ENCODE measurements at regions not wholly inside any gene's neighbourhood (a gene's known extent, or its start where the extent isn't known, plus 50 kb on each side); places are given as distances from the start of the nearest gene placed in this dataset.

GRCh38 chr1:209207126-209207700 is 376.3 kb upstream of the CAMK1G start:
- no peak for DNase-seq

- DNase-seq, result peak; percentile 94
These were observed 375.7 kb upstream of the CAMK1G start for GRCh38 chr1:209207701-209208286.

- DNase-seq, result no peak
These were observed 374.9 kb upstream of the CAMK1G start for GRCh38 chr1:209208648-209209047.

GRCh38 chr1:209213989-209214388 is 369.5 kb upstream of the CAMK1G start:
- DNase-seq, result no peak

- DNase-seq, result no peak
These were observed 367.7 kb upstream of the CAMK1G start for GRCh38 chr1:209215826-209216225.

GRCh38 chr1:209218113-209218512 is 365.4 kb upstream of the CAMK1G start:
- no peak for DNase-seq

GRCh38 chr1:209218981-209219380 is 364.5 kb upstream of the CAMK1G start:
- DNase-seq, result no peak

- DNase-seq, result no peak
These were observed 363.6 kb upstream of the CAMK1G start for GRCh38 chr1:209219791-209220524.

GRCh38 chr1:209222826-209223225 is 360.7 kb upstream of the CAMK1G start:
- no peak for DNase-seq

- DNase-seq, result no peak
These were observed 359.7 kb upstream of the CAMK1G start for GRCh38 chr1:209223791-209224190.

- DNase-seq, result no peak
These were observed 358.6 kb upstream of the CAMK1G start for GRCh38 chr1:209224886-209225285.

GRCh38 chr1:209227171-209227570 is 356.3 kb upstream of the CAMK1G start:
- no peak for DNase-seq

GRCh38 chr1:209227941-209228340 is 355.6 kb upstream of the CAMK1G start:
- DNase-seq, result no peak

- DNase-seq, result peak; percentile 39
These were observed 353.9 kb upstream of the CAMK1G start for GRCh38 chr1:209229494-209230061.

- DNase-seq, result no peak
These were observed 353.2 kb upstream of the CAMK1G start for GRCh38 chr1:209230314-209230713.

- DNase-seq, result no peak
These were observed 351.9 kb upstream of the CAMK1G start for GRCh38 chr1:209231476-209232156.

- DNase-seq, result no peak
These were observed 351.3 kb upstream of the CAMK1G start for GRCh38 chr1:209232197-209232596.

GRCh38 chr1:209232759-209233158 is 350.8 kb upstream of the CAMK1G start:
- DNase-seq, result no peak

GRCh38 chr1:209235166-209235565 is 348.3 kb upstream of the CAMK1G start:
- DNase-seq, result no peak

GRCh38 chr1:209238356-209238755 is 345.2 kb upstream of the CAMK1G start:
- no peak for DNase-seq

- DNase-seq, result no peak
These were observed 343.2 kb upstream of the CAMK1G start for GRCh38 chr1:209240351-209240750.

GRCh38 chr1:209241487-209241886 is 342.0 kb upstream of the CAMK1G start:
- DNase-seq, result peak; percentile 26

GRCh38 chr1:209248649-209249279 is 334.8 kb upstream of the CAMK1G start:
- DNase-seq, result peak; percentile 89

Measured in eye (tissue), 1 donor.